CD4-positive, alpha-beta T cell treated with Interleukin-15 for 1 hour (primary cell): ENCODE measurements at regions not wholly inside any gene's neighbourhood (a gene's known extent, or its start where the extent isn't known, plus 50 kb on each side); places are given as distances from the start of the nearest gene placed in this dataset.
"Not testable (repeated sequence)": the region's sequence is repeated elsewhere in the genome, so short reads cannot be mapped to it uniquely, and the experiment has no call there.

Source experiments
- DNase-seq: peaks from one replicate; pipeline ENCODE4 v3.0.0-alpha.2; 2020

DNA sequence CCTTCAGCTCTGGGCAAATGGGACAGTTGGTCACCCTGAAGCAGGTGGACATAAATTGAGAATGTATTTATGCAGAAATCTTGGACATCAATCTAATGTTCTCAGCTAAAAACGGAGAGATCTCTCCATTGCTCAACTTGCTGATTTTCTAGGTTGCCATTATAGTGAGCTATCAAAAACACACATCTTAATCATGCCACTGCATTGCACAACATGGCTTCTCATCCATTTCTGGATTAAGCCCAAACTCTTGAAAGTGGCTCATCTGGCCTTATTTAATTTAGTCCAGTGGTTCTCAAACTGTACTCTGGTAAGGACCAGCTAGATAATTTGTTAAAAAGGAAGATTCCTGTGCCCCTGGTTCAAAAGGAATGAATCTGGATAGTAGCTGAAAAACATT is 324.9 kb upstream of the CITED2 start:
- no peak for DNase-seq

DNA sequence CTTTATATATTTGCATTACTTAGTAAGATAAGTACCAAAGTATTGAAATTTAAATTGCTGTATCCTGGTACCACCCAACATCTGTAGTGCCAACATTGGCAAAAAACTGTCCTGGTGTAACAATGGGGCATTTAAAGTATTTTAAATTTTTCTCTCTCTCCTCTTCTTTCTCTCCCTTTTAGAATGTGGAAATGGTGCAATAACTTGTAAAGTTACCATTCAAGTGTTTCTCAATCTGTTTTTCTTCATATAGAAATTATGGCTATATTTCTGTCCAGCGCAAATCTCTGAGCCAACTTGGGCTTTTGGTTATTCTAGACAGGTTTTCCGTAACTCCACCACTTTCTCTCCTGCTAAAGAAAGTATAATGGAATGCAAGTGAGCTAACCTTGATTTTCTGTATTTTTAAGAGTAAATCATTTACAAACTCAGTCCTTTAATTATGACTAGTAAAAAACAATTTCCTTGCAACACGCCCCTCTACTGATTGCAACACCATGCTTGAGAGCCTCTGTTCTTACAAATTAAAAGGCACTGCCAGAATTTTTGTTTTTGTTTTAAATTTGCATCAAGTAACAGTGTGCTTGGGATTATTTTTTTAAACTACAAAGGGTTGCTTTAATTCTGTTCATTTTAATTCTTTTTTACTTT is 324.2 kb upstream of the CITED2 start:
- no peak for DNase-seq

DNA sequence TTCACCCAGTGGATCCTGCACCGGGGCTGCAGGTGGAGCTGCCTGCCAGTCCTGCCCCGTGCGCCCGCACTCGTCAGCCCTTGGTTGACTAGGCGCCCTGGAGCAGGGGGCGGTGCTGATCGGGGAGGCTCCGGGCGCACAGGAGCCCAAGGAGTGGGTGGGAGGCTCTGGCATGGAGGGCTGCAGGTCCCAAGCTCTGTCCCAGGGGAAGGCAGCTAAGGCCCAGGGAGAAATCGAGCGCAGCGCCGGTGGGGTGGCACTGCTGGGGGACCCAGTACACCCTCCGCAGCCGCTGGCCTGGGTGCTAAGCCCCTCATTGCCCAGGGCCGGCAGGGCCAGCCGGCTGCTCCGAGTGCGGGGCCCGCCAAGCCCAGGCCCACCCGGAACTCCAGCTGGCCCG is 323.4 kb upstream of the CITED2 start:
- not testable (repeated sequence) for DNase-seq

DNA sequence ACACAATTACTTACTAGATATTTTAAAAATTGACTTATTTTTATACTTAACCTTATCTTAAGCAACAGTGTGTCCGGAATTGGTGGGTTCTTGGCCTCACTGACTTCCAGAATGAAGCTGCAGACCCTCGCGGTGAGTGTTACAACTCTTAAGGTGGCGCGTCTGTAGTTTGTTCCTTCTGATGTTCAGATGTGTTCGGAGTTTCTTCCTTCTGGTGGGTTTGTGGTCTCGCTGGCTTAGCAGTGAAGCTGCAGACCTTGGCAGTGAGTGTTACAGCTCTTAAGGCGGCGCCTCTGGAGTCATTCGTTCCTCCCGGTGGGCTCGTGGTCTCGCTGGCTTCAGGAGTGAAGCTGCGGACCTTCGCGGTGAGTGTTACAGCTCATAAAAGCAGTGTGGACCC is 322.5 kb upstream of the CITED2 start:
- not testable (repeated sequence) for DNase-seq

DNA sequence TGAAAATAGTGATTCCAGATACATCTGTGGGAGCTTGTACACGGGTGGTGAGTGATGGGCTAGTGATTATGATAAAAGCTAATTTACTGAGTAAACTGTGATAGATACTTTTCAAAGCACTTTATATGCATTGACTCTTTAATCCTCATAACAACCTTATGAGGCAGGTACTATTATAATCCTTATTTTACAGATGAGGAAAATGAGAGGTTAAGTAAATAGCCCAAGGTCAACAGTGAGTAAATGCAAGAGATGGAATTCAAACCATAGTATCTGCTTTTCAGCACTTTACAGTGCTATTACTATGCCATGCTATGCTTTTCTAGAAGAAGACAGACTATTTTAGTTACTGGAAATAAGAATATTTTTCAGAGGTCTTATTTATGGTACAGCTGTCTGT is 320.9 kb upstream of the CITED2 start:
- DNase-seq = no peak

DNA sequence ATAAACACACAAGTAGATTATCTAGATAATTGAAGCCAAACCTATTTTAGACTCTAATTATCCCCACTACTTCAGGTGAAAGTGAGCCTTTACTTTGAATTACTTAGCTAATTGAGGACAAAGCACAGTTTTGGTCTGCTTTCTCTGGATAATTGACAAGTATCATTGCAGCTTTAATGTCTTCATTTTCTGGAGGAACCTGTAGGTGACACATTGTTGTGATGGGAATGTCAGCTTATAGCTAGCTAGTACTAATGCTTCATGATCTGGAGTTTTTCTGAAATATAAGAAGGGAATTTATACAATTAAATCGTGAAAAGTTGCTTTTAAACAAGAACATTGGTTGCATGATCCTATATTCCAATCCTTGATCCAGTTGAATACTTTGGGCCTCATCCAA is 319.3 kb upstream of the CITED2 start:
- no peak for DNase-seq

DNA sequence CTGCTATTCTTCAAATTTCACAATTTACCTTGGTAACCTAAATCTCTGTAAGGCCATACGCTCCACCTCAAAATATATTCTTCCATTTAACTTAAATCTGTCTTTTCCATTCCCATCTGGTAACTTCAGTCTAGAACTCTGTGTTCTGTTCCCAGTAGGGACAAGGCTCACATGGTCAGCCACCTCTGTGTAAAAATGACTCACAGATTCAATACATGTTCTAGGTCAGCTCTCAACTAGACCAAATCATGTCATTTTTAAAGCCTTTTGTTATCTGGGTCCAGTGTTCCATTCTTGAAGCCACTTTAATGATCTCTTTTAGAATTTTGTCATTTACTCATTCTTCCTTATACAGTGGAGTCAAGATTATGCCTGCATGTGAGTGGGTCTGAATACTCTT is 315.6 kb upstream of the CITED2 start:
- no peak for DNase-seq

GRCh38 chr6:139687055-139687454 is 312.6 kb upstream of the CITED2 start:
- DNase-seq = no peak

- DNase-seq = no peak
Measured at GRCh38 chr6:139686308-139686707, 311.9 kb upstream of the CITED2 start.

- DNase-seq = no peak
Measured at GRCh38 chr6:139685009-139685408, 310.6 kb upstream of the CITED2 start.

DNA sequence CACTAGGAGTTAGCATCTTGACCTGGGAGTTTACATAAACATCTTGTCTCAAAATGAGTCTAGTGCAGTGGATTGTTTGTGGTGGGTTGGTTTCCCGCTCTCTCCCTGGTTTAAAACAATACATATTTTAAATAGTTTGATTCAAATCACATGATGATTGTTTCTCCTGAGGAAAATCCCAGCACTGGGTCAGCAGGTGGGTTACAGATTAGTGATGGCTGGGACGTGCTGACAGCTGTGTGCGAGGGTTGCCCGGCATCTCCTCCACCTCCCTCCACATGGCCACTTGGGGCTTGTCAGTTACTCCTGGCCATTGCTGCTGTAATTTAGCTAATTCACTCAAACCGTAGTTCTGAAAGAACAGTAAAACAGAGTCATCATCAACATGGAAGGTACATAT is 306.4 kb upstream of the CITED2 start:
- no peak for DNase-seq

DNA sequence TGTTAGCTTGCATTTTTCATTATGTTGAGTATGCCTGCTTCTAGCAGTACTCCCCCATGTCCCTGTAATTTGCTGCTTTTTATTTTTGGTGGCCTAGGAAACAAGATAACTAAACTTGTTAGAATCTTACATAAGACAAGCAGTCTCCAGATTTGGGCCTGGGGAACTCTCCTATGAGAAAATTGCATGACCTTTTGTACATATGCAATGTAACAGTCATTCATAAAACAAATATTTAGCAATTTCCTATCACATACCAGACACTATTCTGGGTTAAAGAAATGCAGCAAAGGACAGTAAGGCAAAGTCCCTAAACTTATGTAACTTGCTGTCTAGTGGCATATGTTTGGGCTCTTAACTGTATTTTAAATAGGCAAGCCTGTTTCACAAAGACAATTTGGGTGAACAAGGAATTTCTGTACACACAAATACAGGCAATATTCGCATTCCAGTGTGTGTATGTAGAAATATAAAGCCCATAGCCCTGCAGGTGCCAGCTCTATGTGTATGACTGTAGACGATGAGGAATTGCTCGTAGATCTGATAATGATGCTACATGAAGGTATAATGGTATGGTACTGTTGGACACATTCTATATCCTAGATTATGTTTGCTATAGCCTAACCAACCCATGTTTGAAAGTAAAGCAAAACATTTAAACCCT is 305.2 kb upstream of the CITED2 start:
- DNase-seq = no peak

DNA sequence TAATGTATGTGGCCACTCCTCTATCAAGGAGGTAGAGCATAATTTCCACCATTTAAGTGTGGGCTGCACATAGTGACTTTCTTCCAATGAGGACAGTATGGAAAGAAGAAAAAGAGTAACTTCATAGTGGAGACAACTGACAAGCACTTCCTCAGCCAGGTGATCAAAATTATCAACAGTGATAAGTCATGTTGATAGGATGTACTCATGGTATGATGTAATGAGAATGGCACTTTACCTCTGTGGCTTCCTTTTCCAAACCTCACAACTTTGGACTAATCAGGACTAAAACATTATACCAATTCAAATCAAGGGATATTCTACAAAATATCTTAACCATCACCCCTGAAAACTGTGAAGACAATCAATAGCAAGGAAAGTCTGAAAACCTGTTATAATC is 302.3 kb upstream of the CITED2 start:
- DNase-seq = no peak

DNA sequence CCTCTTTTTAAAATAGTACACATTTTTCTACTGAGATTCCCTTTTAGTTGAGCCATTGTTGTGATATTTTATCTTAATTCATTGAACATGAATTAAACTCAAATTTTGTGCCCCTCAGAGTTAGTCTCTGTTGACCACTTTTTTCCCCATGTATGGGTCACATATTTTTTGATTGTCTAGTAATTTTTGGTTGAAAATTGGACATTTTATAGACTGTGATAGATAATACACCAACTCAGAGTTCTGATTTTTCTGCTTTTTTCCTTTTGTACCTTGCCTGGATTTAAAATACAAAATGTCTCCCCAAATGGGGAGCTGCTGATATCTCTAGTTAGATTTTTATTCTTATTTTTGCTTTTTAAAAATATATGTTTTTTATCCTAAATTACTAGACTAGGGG is 291.8 kb upstream of the CITED2 start:
- no peak for DNase-seq

GRCh38 chr6:139663996-139664395 is 289.5 kb upstream of the CITED2 start:
- no peak for DNase-seq

DNA sequence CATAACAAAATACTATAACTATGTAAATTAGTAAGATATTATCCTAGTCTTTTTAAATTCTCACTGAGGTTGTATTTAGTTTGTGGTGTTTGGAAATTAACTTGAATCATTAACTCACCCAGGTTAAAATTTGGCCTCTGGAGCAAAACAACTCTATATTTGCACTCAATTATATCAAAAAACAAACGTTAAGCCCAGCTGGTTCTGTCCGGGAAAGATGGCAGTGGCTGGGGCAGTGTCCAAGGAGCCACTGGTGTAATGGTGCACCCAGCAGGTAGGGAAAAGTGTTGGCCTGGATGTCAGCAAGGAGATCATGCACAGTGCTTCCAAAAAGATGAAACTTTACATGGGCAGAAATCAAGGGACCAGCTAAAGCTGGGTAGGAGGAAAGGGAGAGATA is 285.3 kb upstream of the CITED2 start:
- no peak for DNase-seq

GRCh38 chr6:139659196-139659595 is 284.7 kb upstream of the CITED2 start:
- DNase-seq = no peak

GRCh38 chr6:139657119-139657518 is 282.7 kb upstream of the CITED2 start:
- no peak for DNase-seq

- DNase-seq = no peak
Measured at GRCh38 chr6:139655783-139656705, 281.6 kb upstream of the CITED2 start.

GRCh38 chr6:139654888-139655782 is 280.7 kb upstream of the CITED2 start:
- no peak for DNase-seq

DNA sequence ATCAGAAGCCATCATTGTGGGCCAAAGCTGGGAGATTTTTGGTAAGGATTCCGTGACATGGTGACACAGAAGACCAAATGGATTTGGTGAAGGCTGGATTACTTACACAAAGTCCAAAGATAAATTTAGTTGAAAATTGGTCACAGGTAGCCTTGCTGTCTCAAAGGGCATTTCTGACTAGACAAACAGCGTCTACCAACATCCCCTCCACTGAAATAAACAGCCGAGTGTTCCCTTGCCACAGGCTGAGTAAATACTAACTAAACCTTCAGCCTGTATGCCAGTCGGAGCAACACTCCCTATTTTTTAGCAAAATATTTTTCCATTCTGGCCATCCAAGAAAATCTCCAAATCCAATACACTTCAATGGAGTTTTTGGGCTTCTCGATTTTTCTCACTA is 279.9 kb upstream of the CITED2 start:
- no peak for DNase-seq

GRCh38 chr6:139653111-139653510 is 278.7 kb upstream of the CITED2 start:
- no peak for DNase-seq

GRCh38 chr6:139650941-139651340 is 276.5 kb upstream of the CITED2 start:
- DNase-seq = no peak
